Urinary bladder (tissue), 3 donors: ENCODE measurements at regions not wholly inside any gene's neighbourhood (a gene's known extent, or its start where the extent isn't known, plus 50 kb on each side); places are given as distances from the start of the nearest gene placed in this dataset.

Experiments
- DNase-seq: peaks from one replicate; pipeline ENCODE4 v3.0.0-alpha.2; 2015; ENCODE audit errors: extremely low spot score
- H3K27ac ChIP-seq: one replicate; pipeline ENCODE4 v1.5.1; 2013; ENCODE audit warnings: low read depth, mild to moderate bottlenecking, moderate library complexity
- H3K36me3 ChIP-seq: one replicate; pipeline ENCODE4 v1.6.1; 2013; ENCODE audit warnings: mild to moderate bottlenecking, moderate library complexity; ENCODE audit not compliant: insufficient read depth
- H3K4me1 ChIP-seq: one replicate; pipeline ENCODE4 v1.6.1; 2013; ENCODE audit warnings: mild to moderate bottlenecking, moderate library complexity; ENCODE audit not compliant: insufficient read depth
- H3K4me3 ChIP-seq: one replicate; pipeline ENCODE4 v1.5.1; 2013; ENCODE audit warnings: low read depth, low read length
- WGBS: extraction: QIAGEN DNeasy Blood & Tissue Kit; methylation state at CpG from one replicate; pipeline ENCODE4 v1.1.7; 2013; 5-methylcytosine and 5-hydroxymethylcytosine counted together
- donor health status: healthy with polysubstance abuse.
- donor health status: healthy.

DNA sequence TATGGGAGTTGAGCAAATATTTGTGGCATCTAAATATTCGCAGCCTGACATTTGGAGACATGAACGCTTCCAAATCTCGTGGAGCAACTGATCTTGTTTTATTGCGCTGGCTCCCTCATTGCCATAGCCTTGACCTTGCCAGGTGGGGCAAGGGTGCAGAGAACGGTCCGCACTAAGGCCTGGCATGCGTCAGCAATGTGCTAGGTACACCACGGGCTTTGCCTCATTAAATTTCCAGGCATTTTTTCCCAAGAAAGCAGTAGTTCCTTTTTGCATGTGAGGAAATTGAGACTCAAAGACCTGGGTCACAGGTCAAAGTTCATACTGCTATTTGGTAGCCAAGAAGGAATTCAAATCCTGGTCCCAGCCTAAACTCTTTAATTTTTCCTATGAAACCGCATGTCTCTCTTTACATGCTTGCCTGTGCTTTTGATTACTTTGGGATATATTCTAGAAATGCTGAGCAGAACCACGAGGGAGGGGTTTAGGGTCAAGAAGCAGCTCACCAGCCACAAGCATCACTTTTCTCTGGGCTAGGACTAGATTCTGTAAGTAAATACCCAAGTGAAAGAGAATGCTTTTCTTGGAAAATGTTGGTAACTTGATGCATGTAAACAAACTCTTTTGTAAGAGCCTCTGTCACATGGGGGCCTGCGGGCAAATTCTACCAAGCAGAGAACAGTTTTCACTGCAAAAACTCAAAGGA is 891.6 kb downstream of the VRK1 start:
- Histone ChIP-seq H3K27ac (no peak overlapping the region), H3K36me3 (no peaks in the 10 kb centered on the region), H3K4me1 (peaks cover 2% of the 10 kb centered on the region), H3K4me3 (no peak overlapping the region)
- DNase-seq = no peak
- 56% methylated on average over 11 of the region's 11 CpGs for whole genome bisulfite sequencing

DNA sequence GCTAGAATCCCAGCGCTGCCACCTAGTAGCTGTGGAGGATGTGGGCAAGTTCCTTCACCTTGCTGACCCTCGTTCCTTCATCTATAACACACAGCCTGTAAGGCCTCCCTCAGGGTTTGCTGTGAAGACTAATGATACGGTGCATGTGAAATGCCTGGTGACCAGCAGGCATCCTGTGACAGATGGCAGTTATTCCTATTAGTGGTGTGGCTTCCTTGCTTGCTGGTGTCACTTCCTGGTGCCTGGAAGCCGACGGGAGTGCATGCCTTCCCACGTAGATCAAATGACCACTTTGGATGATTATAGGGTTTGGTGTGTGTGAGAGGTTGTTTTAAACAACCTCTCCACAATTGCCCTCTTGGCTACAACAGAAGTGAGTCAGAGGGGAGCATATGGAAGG is 894.9 kb downstream of the VRK1 start:
- Histone ChIP-seq H3K4me1 (no peaks in the 10 kb centered on the region), H3K36me3 (no peaks in the 10 kb centered on the region), H3K27ac (no peak overlapping the region), H3K4me3 (no peak overlapping the region)
- no peak for DNase-seq
- 46% methylated on average over 6 of the region's 6 CpGs for WGBS

DNA sequence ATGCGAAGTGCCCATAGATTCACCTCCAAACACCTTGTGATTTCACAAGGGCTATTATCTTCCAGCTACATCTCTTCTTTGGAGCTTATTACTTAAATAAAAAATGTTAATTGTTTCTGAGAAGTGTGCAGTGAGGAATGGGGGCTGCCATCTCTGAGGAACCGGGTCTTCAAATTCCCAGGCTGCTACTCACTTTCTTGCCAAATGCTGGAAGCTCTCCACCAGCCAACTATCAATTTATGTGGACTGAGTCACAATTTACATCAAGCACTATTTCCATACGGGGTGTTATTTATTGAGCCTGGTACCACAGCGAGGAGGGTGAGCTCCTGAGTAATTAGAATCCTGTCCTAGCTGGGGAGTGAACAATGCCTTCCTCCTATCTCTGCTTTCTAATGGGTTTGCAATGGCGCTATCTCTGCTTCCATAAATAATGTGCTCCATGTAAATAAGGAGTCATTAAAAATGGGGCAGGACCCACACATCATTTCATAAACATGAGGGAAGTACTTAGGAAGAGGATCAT is 898.3 kb downstream of the VRK1 start:
- Histone ChIP-seq H3K4me3 (no peak overlapping the region), H3K36me3 (no peaks in the 10 kb centered on the region), H3K4me1 (no peaks in the 10 kb centered on the region), H3K27ac (no peak overlapping the region)
- DNase-seq = no peak
- 76% methylated on average over 5 of the region's 5 CpGs for WGBS

DNA sequence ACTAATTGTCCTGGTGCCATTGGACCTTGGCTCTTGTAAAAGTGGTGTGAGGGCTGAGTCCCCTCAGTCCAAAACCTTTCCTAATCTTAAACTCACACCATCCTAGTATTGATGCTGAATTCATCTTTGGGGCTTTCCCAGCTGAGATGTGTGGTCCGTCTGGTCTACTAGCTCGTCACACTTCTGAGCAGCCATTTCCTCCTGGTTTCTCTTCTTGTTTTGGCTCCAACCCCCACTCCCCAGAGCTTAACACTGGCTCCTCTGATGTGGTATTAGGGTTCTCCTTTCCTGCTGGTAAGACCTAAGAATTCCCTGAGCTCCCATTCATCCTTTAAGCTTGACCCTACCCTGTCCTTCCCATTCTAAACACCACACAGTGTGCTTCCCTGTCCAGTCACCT is 900.6 kb downstream of the VRK1 start:
- 65% methylated on average over 2 of the region's 2 CpGs for WGBS
- Histone ChIP-seq H3K36me3 (no peaks in the 10 kb centered on the region), H3K4me1 (no peaks in the 10 kb centered on the region), H3K27ac (no peak overlapping the region), H3K4me3 (no peak overlapping the region)
- DNase-seq = no peak

DNA sequence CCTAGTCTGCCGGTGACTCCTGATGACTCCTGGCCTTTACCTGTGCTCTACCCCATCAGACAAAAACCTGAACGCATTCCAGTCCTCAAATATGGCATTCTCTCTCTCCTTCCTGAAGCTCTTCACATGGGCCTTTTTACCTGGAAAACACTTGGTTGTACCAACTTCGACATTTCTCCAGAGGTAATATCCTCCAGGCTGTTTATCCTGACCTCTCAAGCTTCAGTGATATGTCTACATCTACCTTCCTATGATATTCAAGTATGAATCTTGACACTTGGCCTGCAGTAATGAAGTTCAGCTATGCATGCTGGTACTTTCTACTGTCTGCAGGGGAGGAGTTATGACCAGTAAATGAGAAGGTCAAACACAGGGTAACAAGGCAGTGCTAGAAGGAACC is 901.8 kb downstream of the VRK1 start:
- Histone ChIP-seq H3K4me1 (no peaks in the 10 kb centered on the region), H3K4me3 (no peak overlapping the region), H3K36me3 (no peaks in the 10 kb centered on the region), H3K27ac (no peak overlapping the region)
- DNase-seq = no peak
- WGBS = 70% methylated on average over 3 of the region's 3 CpGs

DNA sequence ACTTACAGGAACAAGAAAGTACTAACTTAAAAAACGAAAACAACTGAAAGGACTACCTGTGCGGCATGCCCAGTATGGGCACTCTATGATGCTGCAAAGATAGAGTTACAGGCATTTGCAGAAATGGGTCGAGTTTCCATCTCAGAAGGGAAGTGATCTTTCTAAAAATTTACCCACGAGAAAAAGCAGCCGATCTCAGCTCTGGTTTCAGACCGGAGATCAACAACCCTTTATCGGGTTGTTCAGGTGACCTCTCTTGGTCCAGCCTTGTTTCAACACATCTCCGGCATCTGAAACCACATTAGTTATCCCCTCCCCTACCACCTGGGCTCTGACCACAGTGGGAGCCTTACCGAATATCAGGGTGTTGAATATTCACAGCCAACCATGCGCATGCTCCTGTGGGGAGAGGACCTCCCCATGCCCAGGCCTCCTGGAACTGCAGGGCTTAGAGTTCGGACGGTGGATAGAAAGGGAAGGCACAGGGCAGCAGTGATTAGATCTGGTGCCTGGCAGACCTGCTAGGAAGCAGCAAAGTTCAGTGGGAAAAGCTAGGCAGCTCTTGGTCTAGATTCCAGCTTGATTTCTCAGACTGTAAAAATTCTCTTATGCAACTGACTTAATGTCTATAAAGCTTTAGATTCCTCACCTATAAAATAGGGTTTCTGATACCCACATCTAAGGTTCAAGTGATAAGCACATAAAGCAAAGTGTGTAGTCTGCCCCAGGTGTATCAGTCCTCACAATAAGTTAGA is 906.0 kb downstream of the VRK1 start:
- no peak for DNase-seq
- H3K36me3 ChIP-seq = no peaks in the 10 kb centered on the region
- H3K27ac ChIP-seq = no peak overlapping the region
- H3K4me3 ChIP-seq = no peak overlapping the region
- H3K4me1 ChIP-seq = no peaks in the 10 kb centered on the region
- 66% methylated on average over 12 of the region's 12 CpGs for WGBS

DNA sequence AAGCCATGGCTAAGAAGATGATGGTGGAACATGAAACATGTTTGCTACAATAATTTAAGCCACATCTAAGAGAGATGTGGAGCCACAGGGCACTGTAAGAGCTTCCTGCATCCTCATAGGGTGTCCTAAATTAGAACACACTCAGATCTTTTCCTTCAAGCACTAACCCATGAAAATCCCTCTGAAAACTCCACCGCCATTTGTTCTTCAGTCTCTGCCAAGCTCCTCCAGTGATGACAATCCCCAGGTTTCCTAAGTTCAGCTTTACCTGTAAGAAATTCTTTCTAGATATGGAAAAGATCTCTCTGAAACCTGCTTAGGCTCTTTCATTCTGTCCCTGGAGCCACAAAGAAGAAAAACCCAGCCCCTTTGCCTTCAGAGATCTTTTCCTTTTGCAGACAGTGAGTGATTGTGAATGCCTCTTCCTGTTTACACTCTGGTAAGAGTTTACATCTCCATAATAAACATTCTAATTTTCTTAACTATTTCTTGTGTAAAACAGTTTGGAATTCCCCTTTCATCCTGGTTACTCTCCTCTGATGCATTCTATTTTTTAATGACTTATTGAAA is 907.2 kb downstream of the VRK1 start:
- no peaks in the 10 kb centered on the region for H3K36me3 ChIP-seq

DNA sequence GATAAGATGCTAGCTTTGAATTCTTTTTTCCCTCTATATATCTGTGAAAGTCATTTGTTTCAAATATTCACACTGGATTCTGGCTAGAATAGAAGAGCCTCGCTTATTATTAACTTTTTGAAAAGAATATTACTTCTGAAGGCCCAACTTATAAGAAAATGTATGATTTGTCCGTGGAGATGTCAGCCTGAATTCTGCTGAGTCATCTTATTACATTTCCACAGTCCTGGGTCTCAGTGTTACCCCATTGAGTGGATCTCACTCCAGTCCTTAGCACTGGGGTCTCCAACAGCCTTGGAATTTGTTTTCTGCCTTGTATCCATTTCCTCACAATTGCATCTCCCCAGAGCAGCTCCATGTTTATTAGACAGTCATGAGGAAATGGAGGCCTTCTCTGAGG is 907.9 kb downstream of the VRK1 start:
- no peaks in the 10 kb centered on the region for H3K4me1 ChIP-seq
- H3K36me3 ChIP-seq = no peaks in the 10 kb centered on the region
- no peak overlapping the region for H3K4me3 ChIP-seq
- no peak overlapping the region for H3K27ac ChIP-seq
- DNase-seq = no peak
- 71% methylated on average over 2 of the region's 2 CpGs for WGBS

More for the DNA sequence above, 907.2 kb downstream of the VRK1 start:
- Histone ChIP-seq H3K4me1 (no peaks in the 10 kb centered on the region), H3K27ac (no peak overlapping the region), H3K4me3 (no peak overlapping the region)
- DNase-seq = no peak
- 78% methylated on average over 1 of the region's 1 CpG for WGBS

DNA sequence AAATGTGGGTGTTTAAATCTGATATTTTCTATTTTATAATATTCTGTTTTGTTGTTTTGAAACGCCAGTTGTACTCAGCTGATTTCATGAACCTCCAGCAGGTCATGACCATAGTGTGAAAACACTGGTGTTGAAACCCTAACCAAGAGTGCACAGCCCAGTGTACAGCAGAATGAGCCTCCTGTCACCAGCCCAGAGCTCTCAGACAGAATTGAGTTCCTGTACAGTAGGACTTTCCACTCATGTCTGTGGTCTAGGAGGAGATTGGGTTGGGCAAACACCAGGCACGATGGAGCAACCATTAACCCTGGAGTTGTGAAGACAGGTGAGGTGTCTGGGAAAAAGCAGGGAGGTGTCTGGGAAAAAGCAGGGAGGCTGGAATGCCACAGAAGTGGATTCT is 908.8 kb downstream of the VRK1 start:
- H3K36me3 ChIP-seq = no peaks in the 10 kb centered on the region
- WGBS = 74% methylated on average over 2 of the region's 2 CpGs
- no peaks in the 10 kb centered on the region for H3K4me1 ChIP-seq
- H3K4me3 ChIP-seq = no peak overlapping the region
- H3K27ac ChIP-seq = no peak overlapping the region
- DNase-seq = no peak

DNA sequence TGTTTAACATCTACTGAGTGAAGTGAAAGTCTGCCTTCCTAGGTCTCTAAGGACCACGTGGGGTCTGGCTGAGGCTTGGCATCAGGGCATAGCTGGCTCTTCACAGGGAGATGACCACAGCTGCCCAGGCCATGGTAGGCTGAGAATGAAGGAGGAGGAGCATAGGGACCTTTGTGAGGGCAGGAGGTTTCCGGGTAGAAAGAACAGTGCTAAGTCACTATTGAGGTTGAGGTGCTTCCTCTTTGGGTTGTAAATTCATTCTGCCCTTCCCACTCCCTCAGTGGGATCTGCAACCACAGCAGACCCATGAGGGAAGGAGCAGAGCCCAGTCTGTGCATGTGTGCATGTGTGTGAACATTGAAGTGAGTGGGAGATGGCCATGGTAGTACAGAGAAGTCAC is 909.6 kb downstream of the VRK1 start:
- WGBS = 75% methylated on average over 2 of the region's 2 CpGs
- no peak for DNase-seq
- Histone ChIP-seq H3K4me1 (no peaks in the 10 kb centered on the region), H3K27ac (no peak overlapping the region), H3K4me3 (no peak overlapping the region), H3K36me3 (no peaks in the 10 kb centered on the region)

DNA sequence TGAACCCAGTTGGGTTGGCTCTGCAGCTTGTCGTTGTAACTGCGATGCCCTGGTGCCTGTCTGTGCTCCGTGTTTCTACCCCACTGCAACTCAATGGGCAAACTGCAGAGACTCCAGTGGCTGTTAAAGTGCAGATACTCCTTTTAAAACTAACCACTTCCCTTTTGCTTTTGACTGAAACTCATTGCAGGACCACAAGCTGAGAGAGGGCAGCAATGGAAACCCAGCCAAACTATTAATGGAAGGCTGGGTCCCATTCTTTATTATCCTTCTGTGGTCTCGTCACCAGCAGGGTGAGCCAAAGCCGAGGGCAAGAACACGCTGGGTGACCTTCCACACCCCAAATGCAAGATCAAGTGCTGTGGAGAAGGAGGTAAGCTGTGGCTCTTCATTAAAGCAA is 910.4 kb downstream of the VRK1 start:
- Histone ChIP-seq H3K36me3 (no peaks in the 10 kb centered on the region), H3K27ac (no peak overlapping the region), H3K4me1 (no peaks in the 10 kb centered on the region), H3K4me3 (no peak overlapping the region)
- WGBS = 74% methylated on average over 6 of the region's 6 CpGs
- DNase-seq = no peak

DNA sequence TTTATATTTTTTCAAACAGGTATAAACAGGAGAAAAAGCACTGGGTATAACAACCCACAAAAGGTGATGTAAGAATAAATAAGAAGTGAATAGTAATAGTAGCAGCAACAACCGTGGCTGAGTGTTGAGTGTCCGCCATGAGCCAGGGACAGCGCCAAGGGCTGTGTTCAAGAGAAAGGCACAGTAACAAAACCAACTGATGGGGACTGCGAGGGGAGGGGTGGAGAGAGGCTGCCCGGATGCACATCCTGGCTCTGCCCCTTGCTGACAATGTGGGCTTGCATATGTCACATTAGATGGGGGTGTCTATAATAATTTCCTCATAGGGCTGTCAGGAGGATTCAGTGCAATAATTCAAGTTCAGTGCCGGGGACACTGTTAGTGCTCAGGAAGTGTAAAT is 912.4 kb downstream of the VRK1 start:
- no peaks in the 10 kb centered on the region for H3K4me1 ChIP-seq
- no peak for DNase-seq
- WGBS = 75% methylated on average over 6 of the region's 6 CpGs
- no peak overlapping the region for H3K27ac ChIP-seq
- H3K4me3 ChIP-seq = no peak overlapping the region
- no peaks in the 10 kb centered on the region for H3K36me3 ChIP-seq

DNA sequence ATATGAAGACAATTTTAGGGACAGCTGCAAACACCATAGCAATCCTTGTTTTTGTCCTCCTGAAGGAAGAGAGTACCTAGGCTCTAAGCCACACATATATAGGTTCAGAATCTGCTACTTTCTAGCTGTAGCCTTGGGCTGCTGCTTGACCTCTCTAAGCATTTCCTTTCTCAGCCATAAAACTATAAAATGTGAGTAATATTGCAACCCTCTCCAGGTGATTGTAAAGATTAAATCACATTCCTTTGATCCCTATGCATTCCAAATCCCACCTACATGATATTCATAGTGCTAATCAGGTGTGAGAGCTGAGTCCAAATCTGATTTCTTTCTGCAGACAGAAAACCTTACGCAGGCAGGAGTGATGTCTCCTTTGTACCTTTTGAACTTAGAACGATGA is 913.5 kb downstream of the VRK1 start:
- no peak overlapping the region for H3K4me3 ChIP-seq
- 79% methylated on average over 2 of the region's 2 CpGs for WGBS

DNA sequence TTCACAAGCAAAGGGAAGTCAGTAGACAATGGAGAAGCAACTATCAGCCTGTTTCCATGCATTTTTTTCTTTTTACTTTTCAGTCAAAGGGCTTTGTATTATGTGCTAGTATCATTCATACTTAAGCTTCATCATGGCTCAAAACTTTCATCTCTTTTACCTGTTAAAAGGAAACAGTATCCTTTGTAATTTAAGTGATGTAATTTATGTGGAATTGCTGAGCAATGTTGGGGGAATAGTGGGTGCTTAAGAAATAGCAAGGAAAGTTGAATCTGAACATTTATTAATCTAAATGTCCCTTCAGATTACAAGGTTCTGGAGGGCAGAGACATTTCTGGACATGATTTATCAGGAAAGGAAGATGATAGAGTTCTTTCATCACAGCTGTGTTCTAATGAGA is 915.3 kb downstream of the VRK1 start:
- Histone ChIP-seq H3K4me1 (no peaks in the 10 kb centered on the region), H3K4me3 (no peak overlapping the region), H3K27ac (no peak overlapping the region), H3K36me3 (no peaks in the 10 kb centered on the region)
- no peak for DNase-seq

More for the DNA sequence above, 913.5 kb downstream of the VRK1 start:
- Histone ChIP-seq H3K27ac (no peak overlapping the region), H3K36me3 (no peaks in the 10 kb centered on the region), H3K4me1 (no peaks in the 10 kb centered on the region)
- DNase-seq = no peak
